GM12878 (cell line): ENCODE measurements at regions not wholly inside any gene's neighbourhood (a gene's known extent, or its start where the extent isn't known, plus 50 kb on each side); places are given as distances from the start of the nearest gene placed in this dataset.

Experiments used
- ATAC-seq: fragments of 200-7000 bp; cut with Tn5 transposase; 3 replicates; pipeline ENCODE4 v1.9.1; 2020; ENCODE audit warnings: mild to moderate bottlenecking, moderate library complexity
- BruUV-seq: library from RNA; stranded (reverse); fragments of 400-500 nt; replicated peaks from 2 replicates; lab custom pipeline; 2021; lab: Mats Ljungman, UMichigan
- CTCF ChIA-PET: fragments of 300-600 bp; sonication (Branson Sonifier 250); formaldehyde crosslinking; extraction: SDS; loops from one replicate; lab custom pipeline; 2021; ENCODE audit warnings: inconsistent platforms; lab: Yijun Ruan, JAX
- POLR2A ChIA-PET: fragments of 350-600 bp; formaldehyde crosslinking; extraction: SDS; loops from one replicate; lab custom pipeline; 2021; ENCODE audit warnings: inconsistent platforms; lab: Charles Lee
- RAD21 ChIA-PET: fragments of 300-600 bp; sonication (Branson Sonifier 250); formaldehyde crosslinking; loops from one replicate; lab custom pipeline; 2023; ENCODE audit warnings: antibody characterized with exemption; ENCODE audit not compliant: unreplicated experiment; lab: Charles Lee
- SMC1A ChIA-PET: fragments of 300-600 bp; sonication (Branson Sonifier 250); formaldehyde crosslinking; loops from one replicate; lab custom pipeline; 2023; ENCODE audit not compliant: unreplicated experiment, uncharacterized antibody; lab: Charles Lee
- DNase-seq: peaks from one replicate; pipeline ENCODE4 v3.0.0-alpha.2; 2011; ENCODE audit warnings: low read depth, low spot score
- FAIRE-seq: peaks from 3 replicates; lab custom pipeline; 2011; peaks lifted over from hg19 to GRCh38; lab: Jason Lieb, UNC
- H2AFZ ChIP-seq: 2 replicates; pipeline ENCODE4 v1.6.0; 2011; ENCODE audit warnings: low read depth, low read length, control low read depth; ENCODE audit not compliant: control insufficient read depth
- H3K27ac ChIP-seq: 2 replicates; pipeline ENCODE4 v1.5.1; 2011; ENCODE audit warnings: control low read depth; ENCODE audit not compliant: control insufficient read depth, insufficient read depth
- H3K27me3 ChIP-seq, 2 experiments: replicated peaks in 1 of 2; 2 replicates each; pipeline versions ENCODE4 v1.6.0 to v1.6.1; 2011; ENCODE audit warnings: low read length in 1 of 2; ENCODE audit not compliant: control insufficient read depth in 2 of 2, insufficient read depth in 2 of 2
- H3K36me3 ChIP-seq, 2 experiments: 2 replicates each; pipeline ENCODE4 v1.5.1; 2011; ENCODE audit warnings: low read length in 1 of 2; ENCODE audit not compliant: control insufficient read depth in 2 of 2, insufficient read depth in 2 of 2
- H3K4me1 ChIP-seq: 2 replicates; pipeline ENCODE4 v1.6.1; 2011; ENCODE audit warnings: mild to moderate bottlenecking, low read length, moderate library complexity, mixed read lengths; ENCODE audit not compliant: control insufficient read depth, insufficient read depth
- H3K4me2 ChIP-seq: 2 replicates; pipeline ENCODE4 v1.6.0; 2011; ENCODE audit warnings: control low read depth; ENCODE audit not compliant: control insufficient read depth, insufficient read depth
- H3K4me3 ChIP-seq: fragments of 200-600 bp; sonication (generic); 2 replicates; pipeline ENCODE4 v1.5.1; 2016
- H3K79me2 ChIP-seq: 2 replicates; pipeline ENCODE4 v1.6.0; 2011; ENCODE audit warnings: low read length; ENCODE audit not compliant: control insufficient read depth, insufficient read depth
- H3K9ac ChIP-seq: 2 replicates; pipeline ENCODE4 v1.8.0; 2011; ENCODE audit warnings: low read length, control low read depth, mixed read lengths; ENCODE audit not compliant: control insufficient read depth, insufficient read depth
- H3K9me3 ChIP-seq: replicated peaks from 3 replicates; pipeline ENCODE4 v1.5.1; 2011; ENCODE audit warnings: mild to moderate bottlenecking, low read length; ENCODE audit not compliant: control insufficient read depth, insufficient read depth
- H4K20me1 ChIP-seq: 2 replicates; pipeline ENCODE4 v1.6.0; 2011; ENCODE audit not compliant: control insufficient read depth, insufficient read depth
- BACH1 ChIP-seq: fragments of 450-650 bp; IDR thresholded peaks from 2 replicates; pipeline ENCODE4 v1.6.1; 2017; ENCODE audit warnings: mild to moderate bottlenecking, borderline replicate concordance
- CREB1 ChIP-seq: IDR thresholded peaks from 2 replicates; pipeline ENCODE4 v1.6.1; 2012; ENCODE audit warnings: low read depth, mild to moderate bottlenecking, inconsistent platforms
- E2F8 ChIP-seq: fragments of 450-650 bp; IDR thresholded peaks from 2 replicates; pipeline ENCODE4 v1.6.1; 2018; ENCODE audit warnings: mild to moderate bottlenecking, low read depth, moderate library complexity; ENCODE audit not compliant: partially characterized antibody
- HDGF ChIP-seq: fragments of 450-650 bp; IDR thresholded peaks from 2 replicates; pipeline ENCODE4 v1.6.1; 2016; ENCODE audit warnings: antibody characterized with exemption
- JUND ChIP-seq: IDR thresholded peaks from 2 replicates; pipeline ENCODE4 v1.6.1; 2012; ENCODE audit warnings: low read depth, mild to moderate bottlenecking, low read length, improper control_type of control experiment, moderate library complexity
- KAT2A ChIP-seq: conservative IDR thresholded peaks from 2 replicates; pipeline ENCODE4 v1.6.1; 2011; ENCODE audit warnings: low read depth, low read length; ENCODE audit not compliant: control insufficient read depth
- NKRF ChIP-seq: fragments of 450-650 bp; conservative IDR thresholded peaks from 2 replicates; pipeline ENCODE4 v1.6.1; 2017; ENCODE audit warnings: mild to moderate bottlenecking, moderate library complexity
- REST ChIP-seq: IDR thresholded peaks from 2 replicates; pipeline ENCODE4 v1.6.1; 2012; ENCODE audit warnings: mild to moderate bottlenecking, low read depth, low read length
- SMARCA5 ChIP-seq: fragments of 450-650 bp; IDR thresholded peaks from 2 replicates; pipeline ENCODE4 v1.6.1; 2017; ENCODE audit warnings: mild to moderate bottlenecking
- SUPT20H ChIP-seq: IDR thresholded peaks from 2 replicates; pipeline ENCODE4 v1.6.1; 2011; ENCODE audit warnings: low read depth, mild to moderate bottlenecking, low read length, moderate library complexity, borderline replicate concordance; ENCODE audit not compliant: control insufficient read depth
- YY1 ChIP-seq: IDR thresholded peaks from 2 replicates; pipeline ENCODE4 v1.6.1; 2011; ENCODE audit warnings: low read depth, mild to moderate bottlenecking, low read length
- ZNF24 ChIP-seq: fragments of 450-650 bp; IDR thresholded peaks from 2 replicates; pipeline ENCODE4 v1.6.1; 2017; ENCODE audit warnings: antibody characterized with exemption, mild to moderate bottlenecking
- ZSCAN29 ChIP-seq: fragments of 450-650 bp; IDR thresholded peaks from 2 replicates; pipeline ENCODE4 v1.6.1; 2017; ENCODE audit warnings: mild to moderate bottlenecking, moderate library complexity
- WGBS: methylation state at CpG from one replicate; pipeline ENCODE4 v1.1.6; 2016; ENCODE audit warnings: low lambda C conversion rate; ENCODE audit not compliant: insufficient replicate concordance, insufficient coverage; ENCODE audit errors: missing lambda C conversion rate; 5-methylcytosine and 5-hydroxymethylcytosine counted together
- in situ Hi-C: fragments of 300-500 bp; cut with MboI; formaldehyde crosslinking; loops from 9 replicates; pipeline ENCODE4 v1.14.3; 2018; ENCODE audit warnings: mixed read lengths
- intact Hi-C: fragments of 100-400 bp; cut with micrococcal nuclease; formaldehyde crosslinking; loops from one replicate; pipeline ENCODE4 v1.14.2; 2022; ENCODE audit not compliant: unreplicated experiment

- TF ChIP-seq NKRF, result no peak
- TF ChIP-seq ZNF24, result no peak
These were observed 2207.0 kb downstream of the ARAP2 start (continued) for GRCh38 chr4:34037280-34037679.

GRCh38 chr4:34039766-34040165 is 2204.5 kb downstream of the ARAP2 start:
- ChIA-PET RAD21 (no interaction called here), SMC1A (no interaction called here), POLR2A (no interaction called here), CTCF (no interaction called here)
- in situ Hi-C loops, result no loop called here
- DNase-seq (no peak), FAIRE-seq (no peak), ATAC-seq (no peak)
- no TSS peak for BruUV-seq
- Histone ChIP-seq H3K79me2 (no peaks in the 10 kb centered on the region), H3K9ac (no peak overlapping the region), H3K27ac (no peak overlapping the region), H2AFZ (no peak overlapping the region), H3K27me3 (no peaks in the 10 kb centered on the region), H3K36me3 (no peaks in the 10 kb centered on the region), H3K4me2 (no peak overlapping the region), H3K4me3 (no peak overlapping the region), H4K20me1 (no peaks in the 10 kb centered on the region), H3K4me1 (no peaks in the 10 kb centered on the region), H3K9me3 (no peaks in the 10 kb centered on the region)
- WGBS, result 41% methylated on average over 14 of the region's 14 CpGs
- intact Hi-C loops, result no loop called here
- TF ChIP-seq E2F8, result no peak
- no peak for TF ChIP-seq REST
- TF ChIP-seq KAT2A, result no peak
- TF ChIP-seq YY1, result no peak
- TF ChIP-seq ZSCAN29, result no peak
- TF ChIP-seq CREB1, result no peak
- TF ChIP-seq SUPT20H, result no peak
- no peak for TF ChIP-seq HDGF
- TF ChIP-seq JUND, result no peak
- TF ChIP-seq BACH1, result no peak
- TF ChIP-seq SMARCA5, result no peak
